OCI-LY7 (cell line): ENCODE measurements at regions not wholly inside any gene's neighbourhood (a gene's known extent, or its start where the extent isn't known, plus 50 kb on each side); places are given as distances from the start of the nearest gene placed in this dataset.

ENCODE experiments used
- EZH2phosphoT487 ChIP-seq: fragments of 200-600 bp; sonication (generic); IDR thresholded peaks from 2 replicates; pipeline ENCODE4 v1.6.1; 2018; ENCODE audit warnings: low read depth, borderline replicate concordance, mild to moderate bottlenecking, mixed run types, antibody characterized with exemption, low read length, moderate library complexity, mixed read lengths
- TF ChIP-seq, protein P1 (sequence below): fragments of 200-600 bp; sonication (generic); conservative IDR thresholded peaks from 2 replicates; pipeline ENCODE4 v1.5.1; 2014; ENCODE audit warnings: mild to moderate bottlenecking, antibody characterized with exemption, low read length, moderate library complexity, mixed read lengths

DNA sequence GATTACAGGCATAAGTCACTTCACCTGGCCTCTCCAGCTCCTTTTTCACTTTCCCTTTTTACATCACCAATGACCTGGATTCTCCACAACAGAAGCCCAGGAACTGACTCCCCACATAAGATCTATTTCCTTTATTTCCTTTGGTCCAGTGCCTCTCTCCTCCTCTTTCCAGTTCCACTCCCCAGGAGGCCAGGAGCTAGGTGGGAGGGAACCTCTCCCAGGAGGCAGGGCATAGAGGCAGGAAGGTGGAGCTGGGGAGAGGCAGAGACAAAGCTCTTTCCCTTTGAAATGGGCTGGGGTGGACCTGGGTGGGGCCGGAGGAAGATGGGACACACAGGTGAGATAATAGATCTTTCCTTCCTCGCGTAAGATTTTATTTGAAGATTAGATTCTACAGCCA, 318.3 kb upstream of the TNRC6C start:
- TF ChIP-seq, protein P1, sequence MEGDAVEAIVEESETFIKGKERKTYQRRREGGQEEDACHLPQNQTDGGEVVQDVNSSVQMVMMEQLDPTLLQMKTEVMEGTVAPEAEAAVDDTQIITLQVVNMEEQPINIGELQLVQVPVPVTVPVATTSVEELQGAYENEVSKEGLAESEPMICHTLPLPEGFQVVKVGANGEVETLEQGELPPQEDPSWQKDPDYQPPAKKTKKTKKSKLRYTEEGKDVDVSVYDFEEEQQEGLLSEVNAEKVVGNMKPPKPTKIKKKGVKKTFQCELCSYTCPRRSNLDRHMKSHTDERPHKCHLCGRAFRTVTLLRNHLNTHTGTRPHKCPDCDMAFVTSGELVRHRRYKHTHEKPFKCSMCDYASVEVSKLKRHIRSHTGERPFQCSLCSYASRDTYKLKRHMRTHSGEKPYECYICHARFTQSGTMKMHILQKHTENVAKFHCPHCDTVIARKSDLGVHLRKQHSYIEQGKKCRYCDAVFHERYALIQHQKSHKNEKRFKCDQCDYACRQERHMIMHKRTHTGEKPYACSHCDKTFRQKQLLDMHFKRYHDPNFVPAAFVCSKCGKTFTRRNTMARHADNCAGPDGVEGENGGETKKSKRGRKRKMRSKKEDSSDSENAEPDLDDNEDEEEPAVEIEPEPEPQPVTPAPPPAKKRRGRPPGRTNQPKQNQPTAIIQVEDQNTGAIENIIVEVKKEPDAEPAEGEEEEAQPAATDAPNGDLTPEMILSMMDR, result no peak
- TF ChIP-seq EZH2phosphoT487, result no peak
